C1 segment of cervical spinal cord (tissue), 14 donors: ENCODE measurements at regions not wholly inside any gene's neighbourhood (a gene's known extent, or its start where the extent isn't known, plus 50 kb on each side); places are given as distances from the start of the nearest gene placed in this dataset.

Source experiments
- DNase-seq, 14 donors: peaks; one replicate each; lab custom pipeline; 2025; lab: John Stamatoyannopoulos, UW

DNA sequence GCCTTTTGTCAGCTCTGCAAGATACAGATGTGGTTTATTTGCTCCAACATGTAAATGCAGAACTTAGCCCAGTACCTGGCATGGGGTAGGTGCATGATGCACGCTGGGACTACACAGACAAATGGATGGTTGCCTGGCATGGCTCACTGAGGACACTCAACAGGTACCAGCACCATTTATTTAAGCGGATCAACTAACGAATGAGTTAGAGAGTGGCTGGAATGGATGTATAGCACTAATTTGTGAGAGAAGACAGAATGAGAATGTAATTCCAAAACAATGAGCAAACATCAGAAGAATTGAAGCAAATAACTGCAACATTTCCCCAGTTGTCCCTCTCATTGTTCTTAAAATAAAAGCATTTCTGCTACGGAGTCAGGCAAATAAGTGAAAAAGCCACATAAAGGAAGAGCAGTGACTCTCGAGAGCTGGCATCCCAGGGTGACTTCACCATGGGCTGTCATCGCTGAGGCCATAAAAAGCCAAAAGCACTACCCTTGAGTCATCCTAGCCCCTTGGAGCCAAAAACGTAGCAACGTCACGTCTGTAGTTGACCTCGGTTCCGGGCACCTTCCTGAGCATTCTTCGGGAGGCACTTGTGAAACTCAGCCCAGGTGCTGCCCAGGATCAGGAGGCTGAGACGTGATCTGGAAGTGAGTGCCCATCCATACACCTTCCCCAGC, 290.3 kb downstream of the NSG2 start:
- no peak for DNase-seq

DNA sequence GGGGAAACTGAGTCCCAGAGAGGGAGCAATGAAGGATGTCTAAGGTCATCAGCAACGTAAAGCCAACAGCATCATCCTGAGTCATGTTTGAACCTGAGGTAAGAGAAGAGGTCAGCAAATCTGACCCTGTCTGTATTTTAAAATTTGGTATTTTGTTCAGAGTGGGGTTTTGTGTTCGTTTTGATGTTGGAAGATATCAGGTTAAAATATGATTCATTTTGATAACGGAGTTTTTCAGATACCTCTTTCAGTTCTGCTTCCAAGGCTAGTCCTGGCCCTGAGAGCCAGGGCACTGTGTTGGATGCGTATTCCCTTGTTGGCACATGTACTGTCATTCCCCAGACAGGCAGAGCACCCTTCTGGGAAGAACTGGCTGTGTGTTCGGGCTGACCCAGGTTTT, 291.0 kb downstream of the NSG2 start:
- DNase-seq = no peak

DNA sequence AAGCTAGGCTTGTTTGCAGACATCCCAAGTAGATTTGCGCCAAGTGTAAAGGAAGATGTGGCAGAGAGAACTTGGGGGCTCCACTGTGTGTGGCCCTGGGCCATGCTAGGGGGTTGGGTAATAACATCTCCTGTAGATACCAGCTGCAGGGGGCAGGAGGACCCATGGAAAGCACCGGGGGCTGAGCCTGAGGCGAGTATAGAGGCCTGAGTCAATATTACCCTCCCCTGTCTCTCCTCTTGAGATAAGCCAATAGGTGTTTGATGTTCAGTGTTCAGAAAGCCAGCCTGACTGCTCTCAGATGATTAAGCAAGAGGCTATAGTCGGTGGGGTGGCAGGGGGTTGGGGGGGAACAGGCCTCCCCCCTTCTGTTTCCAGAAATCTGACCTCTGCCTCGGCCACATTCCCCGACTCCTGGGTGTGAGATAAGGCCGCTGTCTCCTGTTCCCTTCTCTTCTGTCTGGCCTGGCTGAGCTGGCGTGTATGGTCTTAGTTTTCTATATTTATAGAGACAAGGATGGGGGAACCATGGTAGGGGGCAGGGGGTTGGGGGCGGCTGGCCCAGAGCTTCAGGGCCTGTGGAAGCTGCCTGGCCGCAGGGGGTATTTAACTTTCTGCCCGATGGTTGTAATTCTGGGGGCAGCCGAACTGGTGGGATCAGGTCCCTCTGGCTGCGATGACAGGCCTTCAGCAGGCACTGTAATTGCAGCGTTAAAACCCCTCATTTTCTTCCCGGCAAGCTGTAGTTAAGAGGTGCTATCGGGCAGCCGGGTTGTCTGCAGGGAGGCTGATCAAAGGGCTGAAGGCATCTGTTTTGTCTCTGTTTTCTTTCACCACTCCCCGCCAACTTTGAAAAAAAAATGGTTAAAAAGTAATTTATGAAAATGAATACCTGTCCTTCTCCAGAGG, 292.0 kb downstream of the NSG2 start:
- no peak for DNase-seq

DNA sequence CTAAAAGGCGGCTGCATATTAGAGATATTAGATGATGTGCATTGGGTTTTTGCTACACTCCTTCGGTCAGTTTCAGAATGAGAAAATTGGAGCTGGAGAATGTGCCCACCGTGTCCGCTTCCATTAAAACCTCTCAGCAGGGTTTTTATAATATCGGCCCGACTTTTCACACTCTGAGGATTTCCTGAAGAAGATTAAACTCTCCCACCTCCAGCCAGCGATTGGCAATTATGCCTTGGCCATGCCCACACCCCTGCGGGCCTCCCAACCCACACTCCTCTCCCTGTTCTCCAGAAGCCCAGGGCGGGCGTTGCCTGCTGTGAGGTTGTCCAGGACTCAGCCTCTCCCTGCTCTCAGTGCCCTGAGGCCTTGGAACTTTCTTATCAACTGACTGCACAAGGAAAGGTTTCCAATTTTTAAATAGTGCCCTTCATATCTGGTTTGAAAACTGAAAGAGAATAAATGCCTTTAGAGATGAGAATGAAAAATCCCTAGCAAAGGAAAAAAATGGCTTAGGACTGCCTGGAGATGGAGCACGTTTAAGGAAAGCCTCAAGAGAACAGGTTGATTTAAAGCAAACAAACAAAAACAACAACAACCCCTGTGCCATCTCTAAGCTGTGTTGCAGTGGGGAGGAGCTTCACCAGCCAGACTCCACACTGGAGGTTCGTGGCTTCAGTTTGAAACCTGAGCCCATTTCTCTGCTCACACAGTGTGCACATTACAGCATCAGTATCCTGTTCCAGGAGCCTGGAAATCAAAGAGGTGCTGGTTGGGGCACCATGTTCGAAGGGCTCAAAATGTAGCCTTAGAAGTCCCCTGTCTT, 292.9 kb downstream of the NSG2 start:
- no peak for DNase-seq

DNA sequence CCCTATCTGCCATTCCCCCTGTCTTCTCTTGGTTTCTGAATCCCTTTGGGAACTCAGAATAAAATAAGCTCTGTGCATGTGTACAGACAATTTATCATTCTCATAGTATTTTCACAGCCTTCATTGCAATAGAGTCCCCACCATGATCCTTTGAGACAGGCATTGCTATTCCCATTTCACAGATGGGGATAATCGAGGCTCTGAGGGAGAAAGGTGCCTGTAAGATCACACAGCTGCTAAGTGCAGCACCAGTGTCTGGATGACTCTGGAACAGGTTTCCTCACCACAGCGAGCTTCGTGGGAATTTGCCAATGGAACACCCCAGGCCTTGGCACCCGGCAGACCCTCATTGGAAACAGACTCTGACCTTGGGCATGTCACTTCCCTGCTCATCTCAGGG, 293.6 kb downstream of the NSG2 start:
- no peak for DNase-seq

DNA sequence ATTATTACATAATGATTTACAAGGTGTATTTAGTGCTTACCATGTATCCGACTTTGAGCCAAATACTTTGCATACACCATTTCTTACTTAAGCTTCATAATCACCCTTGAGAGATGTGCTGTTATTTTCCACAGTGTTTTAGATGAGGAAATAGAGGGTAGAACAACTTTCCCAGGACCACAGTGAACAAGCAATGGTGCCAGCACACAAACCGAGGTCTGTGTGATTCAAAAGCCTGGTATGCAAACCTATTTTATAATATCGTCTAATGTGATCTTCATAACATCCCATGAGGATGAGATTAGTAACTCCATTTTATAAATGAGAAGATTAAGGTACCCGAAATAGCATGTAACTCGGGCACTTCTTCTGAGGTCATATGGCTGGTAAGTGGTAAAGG, 294.7 kb downstream of the NSG2 start:
- no peak for DNase-seq

DNA sequence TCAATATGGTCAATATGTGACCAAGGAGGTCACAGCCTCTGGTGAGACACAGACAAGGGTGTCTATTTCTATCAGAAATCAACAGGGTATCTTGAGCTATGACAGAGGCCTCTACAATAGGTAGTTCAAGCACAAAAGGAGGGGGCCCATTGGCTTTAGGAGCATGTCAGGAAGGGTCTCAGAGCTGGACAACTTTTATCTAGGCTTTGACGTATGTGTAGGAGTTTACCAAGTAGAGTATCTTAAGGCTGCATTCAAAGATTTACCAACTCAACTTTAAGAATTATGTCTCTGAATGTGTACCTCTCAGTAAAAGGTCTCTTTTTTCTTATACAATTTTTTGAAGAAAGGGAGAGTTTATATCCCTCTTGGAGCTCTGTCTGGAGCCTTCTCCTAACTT, 297.2 kb downstream of the NSG2 start:
- DNase-seq = no peak

DNA sequence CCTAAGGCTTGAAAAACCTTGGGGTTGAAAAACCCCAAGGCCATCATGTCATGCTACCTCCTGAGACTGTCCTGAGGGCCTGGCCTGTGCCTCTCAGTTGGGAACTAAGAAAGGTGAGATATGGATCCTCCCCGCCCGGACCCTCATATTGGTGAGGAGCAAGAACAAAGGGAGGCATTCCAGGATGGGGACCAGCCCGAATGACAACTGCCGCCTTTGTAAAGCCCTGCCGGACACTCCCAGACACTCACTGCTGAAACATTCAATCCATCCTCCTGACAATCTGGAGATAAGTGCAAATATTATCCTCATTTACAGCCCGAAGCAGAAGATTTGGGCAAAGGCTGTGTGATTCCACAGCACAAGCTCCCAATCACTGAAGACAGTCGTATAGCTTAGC, 298.3 kb downstream of the NSG2 start:
- no peak for DNase-seq

DNA sequence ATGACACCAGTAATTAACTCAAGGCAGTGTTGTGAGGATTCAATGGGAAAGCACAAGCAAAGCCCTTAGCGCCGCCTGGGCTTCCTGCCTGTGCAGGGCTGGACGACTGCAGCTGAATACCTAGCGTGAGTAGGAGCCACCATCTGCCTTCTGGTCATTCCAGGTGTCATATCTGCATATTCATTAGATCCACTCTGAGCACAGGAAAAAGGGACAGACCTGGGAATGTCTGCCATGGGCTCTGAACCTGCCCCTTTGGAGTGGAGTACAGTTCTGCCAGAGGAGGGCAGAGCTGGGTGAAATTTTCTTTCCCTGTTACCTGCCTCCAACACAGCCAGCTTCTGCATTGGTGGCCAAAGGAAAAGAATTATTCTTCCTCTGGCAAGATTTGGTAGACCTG, 298.8 kb downstream of the NSG2 start:
- peak in 1 of 14 donors; percentile 21 for DNase-seq

DNA sequence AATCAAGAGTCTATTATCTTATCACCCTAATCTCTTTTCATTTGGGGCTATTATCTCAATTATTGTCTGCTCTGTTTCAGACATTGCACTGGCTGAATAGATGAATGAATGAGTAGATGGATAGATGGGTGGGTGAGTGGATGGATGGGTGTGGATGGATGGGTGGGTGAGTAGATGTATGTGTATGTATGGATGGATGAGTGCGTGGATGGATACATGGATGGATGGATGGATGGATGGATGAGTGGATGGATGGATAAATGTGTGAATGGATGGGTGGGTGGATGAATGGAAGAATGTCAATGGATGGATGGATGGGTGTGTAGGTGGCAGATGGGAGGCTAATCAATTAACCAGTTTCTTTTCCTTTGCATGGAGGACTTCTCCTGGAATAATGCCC, 301.7 kb downstream of the NSG2 start:
- no peak for DNase-seq

DNA sequence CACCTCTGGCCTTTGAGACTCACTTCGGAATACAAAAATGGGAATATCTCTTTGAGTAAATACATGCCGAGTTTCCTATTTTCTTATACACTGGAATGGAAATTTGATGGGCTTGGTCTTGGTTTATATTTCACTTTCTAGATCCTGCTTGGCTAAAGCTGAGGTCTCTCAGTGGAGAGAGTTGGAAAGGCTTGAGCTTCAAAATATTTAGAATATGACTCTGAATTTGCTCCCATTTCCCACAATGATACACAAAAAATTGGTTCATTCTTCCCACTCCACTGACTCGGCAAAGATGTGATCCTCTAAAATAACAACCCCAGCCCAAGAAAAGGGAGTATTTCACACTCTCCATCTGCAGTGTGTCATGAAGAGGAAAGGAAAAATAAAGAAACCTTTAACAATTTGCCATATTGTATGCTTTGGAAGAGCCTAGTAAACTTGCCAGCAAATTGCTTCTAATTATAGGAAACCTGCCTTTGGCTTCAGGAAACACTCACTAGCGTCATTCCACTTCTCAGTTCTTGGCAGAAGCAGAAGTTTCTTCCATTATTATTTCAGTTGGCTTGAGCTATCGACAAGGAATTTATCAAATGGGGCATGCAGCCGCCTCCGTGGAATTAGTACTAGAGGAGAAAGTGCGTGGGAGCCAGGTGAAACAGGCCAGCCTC, 302.9 kb downstream of the NSG2 start:
- DNase-seq = no peak

DNA sequence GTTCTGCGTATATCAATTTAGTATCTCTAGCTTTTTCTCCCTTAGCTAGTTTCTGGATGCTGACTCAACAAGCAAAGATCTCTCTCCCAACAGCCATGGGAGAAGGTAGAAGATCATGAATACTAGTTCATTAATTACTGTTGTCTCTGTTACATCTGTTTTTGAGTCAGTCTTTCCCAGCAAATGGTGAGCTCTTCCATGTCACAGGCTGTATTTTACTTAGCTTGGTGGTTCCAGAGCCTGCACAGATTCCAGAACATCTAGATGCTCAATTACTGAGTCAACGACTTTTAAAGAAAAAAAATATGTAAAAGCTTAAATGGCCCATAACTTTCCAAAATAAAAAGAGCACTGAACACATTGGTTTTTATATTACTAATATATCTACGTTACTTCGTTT, 307.2 kb downstream of the NSG2 start:
- no peak for DNase-seq

DNA sequence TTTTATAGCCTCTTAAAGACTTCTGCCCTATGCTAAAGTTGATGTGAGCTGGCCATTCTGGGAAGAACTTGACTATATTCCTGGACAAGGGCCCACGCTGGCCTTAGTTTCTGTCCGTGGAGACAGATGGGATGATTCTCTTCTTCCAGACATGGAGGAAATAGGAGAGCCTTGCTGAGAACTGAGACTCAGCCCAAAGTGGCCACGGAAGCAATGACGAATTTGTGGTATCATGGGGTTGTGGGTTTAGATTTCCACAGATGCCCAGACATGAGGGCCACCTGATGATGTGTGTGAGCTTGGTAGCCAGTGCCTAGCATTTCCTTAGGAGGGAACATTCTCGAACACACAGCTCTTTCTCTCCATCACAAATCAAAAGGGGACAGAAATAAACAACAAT, 309.1 kb downstream of the NSG2 start:
- no peak for DNase-seq

DNA sequence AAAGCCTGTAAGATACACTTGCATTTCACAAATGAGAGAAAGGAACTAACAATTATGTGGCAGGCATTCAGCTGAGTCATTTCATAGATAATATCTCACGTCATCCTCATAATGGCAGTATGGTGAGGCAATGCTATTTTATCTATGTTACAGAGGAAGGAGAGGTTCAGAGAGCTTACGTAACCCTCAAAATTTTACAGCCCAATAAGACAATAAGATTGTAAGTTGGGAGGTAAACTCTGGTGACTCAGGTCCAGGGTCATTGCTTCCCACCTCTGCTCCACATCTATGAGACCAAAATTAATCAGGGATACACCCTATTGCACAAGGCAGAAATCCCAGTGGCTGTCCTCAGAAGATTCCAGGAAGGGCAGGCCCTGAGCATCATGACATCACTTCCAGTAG, 309.7 kb downstream of the NSG2 start:
- DNase-seq = no peak

DNA sequence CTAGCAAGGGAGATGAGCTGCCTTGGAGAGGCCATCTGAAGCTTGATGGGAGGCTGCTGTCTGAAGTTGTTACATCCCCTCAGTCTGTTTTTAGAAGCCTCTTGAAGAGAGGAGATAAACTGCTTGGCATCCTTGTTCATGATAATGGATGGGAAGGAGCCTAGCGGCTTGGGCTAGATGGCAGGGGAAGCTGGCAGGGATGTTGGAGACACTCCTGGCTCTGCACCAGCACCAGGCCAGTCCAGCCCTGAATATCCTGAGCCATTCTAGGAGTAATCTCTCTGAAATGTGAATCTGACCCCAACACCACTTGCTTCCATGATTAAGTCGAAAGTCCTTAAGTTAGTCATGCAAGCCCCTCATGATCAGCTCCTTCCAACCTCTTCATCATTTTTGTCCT, 310.5 kb downstream of the NSG2 start:
- DNase-seq = no peak

DNA sequence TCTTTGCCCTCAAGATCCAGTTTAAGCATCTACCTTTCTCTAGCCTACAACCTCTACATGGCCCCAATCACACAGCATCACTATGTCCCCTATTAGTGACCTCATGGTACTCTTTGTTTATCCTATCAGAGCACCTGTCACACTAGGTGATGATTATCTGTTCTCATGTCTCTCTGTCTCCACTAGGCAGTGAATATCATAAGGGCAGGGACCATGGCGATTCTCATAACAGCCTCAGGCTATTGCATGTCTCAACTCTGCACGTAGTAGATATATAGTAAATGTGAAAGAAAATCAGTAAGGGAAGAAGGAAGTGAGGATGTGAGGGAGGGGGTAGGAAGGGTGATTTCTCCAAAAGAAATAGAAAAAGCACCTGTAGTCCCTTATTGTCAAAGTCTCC, 311.0 kb downstream of the NSG2 start:
- no peak for DNase-seq

DNA sequence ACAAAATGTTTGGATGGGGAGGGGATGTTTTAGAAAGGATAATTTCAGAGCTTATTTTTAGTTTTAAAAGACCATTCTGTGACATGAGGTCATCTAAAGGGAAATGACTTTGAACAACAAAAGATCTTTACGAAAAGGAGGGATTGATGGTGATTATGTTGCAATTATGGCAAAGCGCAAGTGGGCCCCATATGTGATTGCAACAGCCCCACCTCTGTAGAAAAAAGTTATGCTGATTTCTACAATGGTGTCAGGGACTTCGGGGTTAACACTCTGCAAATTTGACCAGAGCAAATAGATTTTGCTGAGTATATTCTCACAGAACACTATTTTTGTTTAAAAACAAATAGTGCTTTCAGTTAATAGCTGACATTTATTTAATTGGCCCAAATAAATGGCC, 312.8 kb downstream of the NSG2 start:
- no peak for DNase-seq

DNA sequence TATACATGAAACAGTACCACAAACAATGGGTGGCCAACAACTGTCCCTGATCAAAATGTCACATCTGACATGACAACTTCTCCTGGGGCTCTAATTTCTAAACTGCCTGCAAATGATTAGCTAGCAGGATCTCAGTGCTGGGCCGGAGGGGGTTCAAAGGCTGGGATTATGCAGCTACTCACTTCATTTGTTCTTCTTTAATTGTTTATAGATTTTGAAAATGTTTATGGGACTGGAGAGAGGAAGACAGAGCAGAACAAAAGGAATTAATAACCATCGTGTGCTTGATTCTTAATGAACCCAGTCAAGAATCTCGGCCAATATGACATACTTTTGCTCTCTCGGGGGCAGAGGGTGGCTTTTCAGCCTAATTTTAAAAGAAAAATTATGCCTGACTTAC, 313.6 kb downstream of the NSG2 start:
- no peak for DNase-seq

DNA sequence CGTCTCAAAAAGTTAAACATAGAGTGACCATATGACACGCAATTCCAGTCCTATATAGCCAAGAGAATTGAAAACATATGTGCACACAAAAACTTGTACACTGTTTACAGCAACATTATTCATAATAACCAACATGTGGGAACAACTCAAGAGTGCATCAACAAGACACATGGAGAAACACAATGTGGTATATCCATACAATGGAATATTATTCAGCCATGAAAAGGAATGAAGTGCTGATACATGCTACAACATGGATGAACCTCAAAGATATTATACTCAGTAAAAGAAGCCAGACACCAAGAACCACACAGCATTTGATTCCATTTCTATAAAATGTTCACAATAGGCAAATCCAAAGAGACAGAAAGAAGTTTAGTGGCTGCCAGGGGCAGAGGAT, 317.0 kb downstream of the NSG2 start:
- no peak for DNase-seq

DNA sequence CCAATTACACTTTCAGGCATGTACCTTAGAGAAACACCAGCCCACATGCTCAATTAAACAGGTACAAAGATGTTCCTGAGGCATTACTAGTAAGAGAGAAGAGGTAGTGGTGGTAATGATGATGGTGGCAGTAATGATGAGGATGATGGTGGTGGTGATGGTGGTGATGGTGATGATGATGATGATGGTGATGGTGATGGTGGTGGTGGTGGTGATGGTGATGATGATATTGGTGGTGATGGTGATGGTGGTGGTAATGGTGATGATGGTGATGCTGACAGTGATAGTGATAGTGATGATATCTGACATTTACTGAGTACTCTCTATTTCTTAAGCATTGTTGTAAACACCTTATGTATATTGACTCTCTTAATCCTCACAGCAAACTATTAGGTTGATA, 318.4 kb downstream of the NSG2 start:
- no peak for DNase-seq

DNA sequence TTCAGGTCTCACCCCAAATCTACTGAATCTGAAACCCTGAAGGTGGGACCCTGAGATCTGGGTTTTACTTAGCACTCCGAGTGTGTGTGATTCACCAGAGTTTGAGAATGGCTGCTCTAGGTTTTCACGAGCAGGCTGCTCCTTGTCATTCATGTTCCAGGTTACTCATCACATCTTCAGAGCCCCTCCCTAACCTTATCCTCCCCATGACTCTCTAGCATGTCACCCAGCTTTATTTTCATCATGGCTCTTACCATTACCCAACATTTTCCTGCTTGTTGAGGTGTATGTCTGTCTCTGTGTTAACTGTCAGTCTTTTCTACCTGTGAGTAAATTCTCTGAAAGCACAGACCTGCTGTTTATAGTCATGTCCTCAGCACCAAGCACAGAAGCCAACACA, 319.2 kb downstream of the NSG2 start:
- no peak for DNase-seq

DNA sequence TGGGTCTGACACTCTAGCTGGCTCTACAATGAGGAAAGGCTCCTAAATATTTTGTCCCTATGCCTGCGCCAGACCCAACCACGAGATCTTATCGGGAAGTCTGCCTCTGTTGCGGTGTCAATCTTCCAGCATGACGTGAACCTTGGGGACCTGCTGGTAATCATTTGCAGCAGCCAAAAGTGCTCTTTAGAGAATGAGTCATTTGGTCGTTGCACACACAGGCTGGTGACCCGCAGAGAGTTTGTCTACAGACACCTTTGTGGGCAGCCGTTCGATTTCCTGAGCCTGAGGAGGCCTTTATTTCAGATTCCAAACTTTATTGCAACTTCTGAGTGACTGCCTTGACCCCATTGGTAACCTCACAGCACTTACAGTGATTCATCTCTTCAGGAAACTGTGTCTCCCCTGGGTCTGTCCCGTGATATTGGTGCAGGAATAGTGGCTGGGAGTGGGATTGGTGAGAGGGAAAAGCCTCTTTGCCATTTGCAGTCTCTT, 326.1 kb downstream of the NSG2 start:
- no peak for DNase-seq
